CD4-positive, alpha-beta T cell treated with Interleukin-10 for 1 hour (primary cell): ENCODE measurements at regions not wholly inside any gene's neighbourhood (a gene's known extent, or its start where the extent isn't known, plus 50 kb on each side); places are given as distances from the start of the nearest gene placed in this dataset.

Source experiments
- DNase-seq: peaks from one replicate; pipeline ENCODE4 v3.0.0-alpha.2; 2020

DNA sequence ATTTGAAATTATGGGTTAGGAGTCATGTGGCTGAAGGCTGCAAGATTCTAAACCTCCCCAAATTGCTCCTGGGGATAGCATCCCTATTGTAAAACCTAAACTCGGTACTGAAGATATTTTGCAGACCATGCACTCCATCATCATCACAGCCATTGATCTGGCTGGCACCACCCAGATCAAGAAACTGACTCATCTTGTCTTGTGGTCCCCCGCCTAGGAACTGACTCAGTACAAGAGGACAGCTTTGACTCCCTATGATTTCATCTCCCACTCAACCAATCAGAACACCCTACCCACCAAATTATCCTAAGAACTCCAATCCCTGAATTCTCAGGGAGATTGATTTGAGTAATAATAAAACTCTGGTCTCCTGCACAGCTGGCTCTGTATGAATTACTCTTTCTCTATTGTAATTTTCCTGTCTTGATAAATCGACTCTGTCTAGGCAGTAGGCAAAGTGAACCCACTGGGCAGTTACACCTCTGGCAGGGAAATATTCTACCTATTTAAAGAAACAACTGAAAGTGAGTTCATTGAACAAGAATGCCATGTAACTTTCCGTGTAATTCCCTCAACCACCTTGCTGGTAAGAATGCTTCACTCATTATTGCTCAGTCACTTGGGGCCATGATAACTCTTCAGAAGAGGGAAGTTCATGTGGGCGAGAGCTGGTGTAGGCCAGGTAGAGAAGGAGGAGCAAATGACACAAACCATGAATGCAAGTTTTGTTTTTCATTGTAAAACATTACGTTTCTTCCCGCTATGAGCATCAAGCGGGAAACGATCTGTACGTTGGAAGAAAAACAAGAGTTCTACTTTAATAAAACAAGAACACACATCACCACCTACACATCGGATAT is 602.9 kb upstream of the ARID1B start:
- no peak for DNase-seq

DNA sequence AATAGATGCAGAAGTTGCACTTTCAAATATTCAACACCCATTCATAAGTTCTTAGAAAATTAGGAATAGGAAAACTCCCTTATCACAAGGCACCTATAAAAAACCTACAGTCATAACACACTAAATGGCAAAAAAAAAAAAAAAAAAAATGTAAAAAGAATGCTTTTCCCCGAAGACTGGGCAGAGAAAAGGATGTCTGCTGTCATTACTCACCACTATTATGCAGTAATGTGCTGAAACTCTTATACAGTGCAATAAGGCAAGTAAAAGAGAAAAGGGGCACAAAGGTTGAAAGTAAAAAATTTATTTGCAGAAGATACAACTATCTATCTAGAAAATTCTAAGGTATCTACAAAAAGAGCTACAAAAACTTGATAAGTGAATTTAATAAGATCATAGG is 607.8 kb upstream of the ARID1B start:
- DNase-seq: no peak

DNA sequence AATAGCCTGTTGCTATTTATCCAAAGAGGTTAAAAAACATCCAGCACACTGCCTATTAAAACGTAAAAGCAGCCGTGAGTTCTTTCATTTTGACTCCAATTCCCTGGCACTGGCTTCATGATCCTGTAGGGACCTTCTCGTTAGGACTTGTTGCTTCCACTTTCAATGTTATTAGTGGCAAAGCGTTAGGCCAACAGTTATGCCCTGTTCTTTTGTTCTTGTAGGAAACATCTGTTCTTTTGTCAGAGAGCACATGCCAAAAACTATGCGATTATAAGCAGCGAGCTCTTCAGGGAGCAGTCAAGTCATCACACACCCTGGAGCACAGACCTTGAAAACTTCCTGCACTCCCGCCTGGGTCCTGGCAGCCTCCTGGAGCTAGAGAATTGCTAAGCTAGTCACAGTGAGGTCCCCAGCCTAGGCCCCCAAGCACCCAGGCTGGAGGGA is 609.5 kb upstream of the ARID1B start:
- no peak for DNase-seq

DNA sequence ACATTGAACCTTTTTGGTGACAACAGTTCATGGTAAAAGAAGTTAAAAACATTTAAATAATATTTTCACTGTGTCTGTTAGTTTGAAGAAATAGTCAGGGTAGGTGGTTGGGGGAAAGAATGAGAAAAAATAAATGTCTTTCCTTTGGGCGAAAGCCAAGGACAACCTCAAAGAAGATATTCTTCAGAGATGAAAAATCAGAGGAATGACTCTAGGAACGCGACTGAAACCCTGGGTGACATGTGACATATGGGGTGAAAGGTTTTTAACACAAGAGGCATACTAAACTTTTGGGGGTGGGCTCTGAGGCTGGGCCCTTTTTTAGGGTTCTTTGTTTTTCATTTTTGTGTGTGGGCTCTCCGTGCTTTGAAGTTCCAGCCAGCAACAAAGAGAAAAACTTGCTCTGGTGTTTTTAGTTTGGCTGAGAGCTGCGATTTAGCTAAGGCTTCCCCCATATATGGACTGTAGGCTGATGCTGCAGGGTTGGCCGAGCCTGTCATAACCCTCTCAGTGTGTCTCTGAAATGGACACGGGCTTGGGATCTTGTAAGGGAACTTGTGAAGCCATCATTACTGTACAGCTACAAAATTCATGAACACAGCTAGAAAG is 610.1 kb upstream of the ARID1B start:
- DNase-seq: no peak

DNA sequence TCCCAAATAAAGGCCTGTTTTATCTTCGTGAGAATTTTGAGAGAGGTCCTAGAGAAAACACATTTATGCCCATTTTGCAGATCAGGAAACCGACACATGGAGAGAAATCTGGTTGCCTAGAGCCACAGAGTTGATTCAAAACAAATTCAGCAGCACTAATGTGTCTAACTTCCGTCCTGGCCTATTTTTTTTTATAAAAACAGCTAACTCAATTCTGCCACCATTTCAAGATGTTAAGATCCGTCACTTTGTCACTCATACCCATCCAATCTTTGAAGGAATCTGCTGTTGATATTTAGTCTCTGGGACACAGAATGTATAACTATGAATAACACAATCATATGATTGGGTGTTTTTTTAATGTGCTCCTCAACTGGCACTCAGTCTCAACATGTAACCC is 611.1 kb upstream of the ARID1B start:
- DNase-seq: peak; percentile 31

DNA sequence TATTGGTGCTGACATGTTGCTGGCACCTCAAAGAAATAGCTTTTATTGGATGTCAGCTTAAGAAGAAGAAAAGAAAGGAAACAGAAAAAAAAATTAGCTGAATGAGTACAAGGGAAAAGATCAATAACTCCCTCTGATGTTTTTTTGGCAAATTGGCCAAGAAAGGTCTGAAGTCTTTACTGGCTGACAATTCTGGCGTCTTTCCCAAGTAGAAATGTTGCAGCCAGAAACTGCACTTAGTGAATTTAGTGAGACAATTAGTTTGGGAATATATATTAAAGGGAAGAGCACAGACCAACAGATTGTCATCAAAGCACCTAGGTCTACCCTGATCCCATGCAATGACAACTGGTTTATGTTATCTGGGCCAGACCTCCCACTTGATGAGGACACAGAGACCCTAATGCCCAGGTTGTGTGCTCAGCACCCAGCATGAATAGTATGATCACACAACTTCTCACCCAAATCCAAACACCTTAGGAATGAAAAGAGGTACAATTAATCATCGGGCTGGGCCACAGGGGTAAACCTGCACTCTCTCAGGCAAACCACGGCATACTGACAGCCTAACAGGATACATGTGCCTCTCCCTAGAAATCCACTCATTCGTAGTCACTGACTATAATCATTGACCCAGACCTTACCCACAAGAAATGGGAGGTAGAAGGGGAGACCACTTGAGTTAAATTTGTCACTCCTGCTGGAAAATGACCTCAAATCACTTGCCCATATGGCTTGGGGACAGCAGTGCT is 612.3 kb upstream of the ARID1B start:
- no peak for DNase-seq

DNA sequence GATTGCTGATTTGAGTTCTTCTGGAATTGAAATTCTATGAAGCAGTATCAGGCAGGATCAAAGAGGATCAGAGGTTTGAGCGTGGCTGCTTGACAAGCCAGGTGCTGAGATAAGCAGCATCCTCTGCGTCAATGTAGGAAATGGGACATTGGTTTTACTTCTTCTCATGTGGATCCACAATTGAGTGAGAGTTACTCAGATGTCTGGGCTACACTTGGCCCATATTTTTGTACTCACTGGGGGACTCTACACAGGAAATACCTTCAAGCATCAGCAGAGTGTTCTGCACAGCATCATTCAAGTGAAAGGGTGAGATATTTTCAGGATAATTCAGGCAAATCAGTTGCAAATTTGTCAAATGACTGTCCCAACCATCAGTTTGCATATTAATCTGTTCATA is 613.9 kb upstream of the ARID1B start:
- no peak for DNase-seq

DNA sequence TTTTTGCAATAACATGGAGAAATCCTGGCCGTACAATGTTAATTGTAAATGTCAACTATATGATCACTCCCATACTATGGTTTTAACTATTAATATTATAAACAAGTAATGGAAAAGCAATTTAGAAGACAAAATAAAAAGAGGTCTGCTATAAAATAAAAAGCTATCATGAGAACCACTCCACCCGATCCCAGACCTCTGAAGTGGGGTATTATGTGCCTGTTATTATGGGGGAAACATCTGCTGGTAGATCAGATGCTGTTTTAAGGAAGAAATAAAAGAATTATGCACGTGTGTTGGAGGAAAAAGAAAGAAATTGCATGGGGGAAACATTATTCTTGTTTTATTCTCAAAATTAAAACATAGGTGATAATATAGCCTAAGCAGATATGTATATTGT is 615.7 kb upstream of the ARID1B start:
- no peak for DNase-seq

DNA sequence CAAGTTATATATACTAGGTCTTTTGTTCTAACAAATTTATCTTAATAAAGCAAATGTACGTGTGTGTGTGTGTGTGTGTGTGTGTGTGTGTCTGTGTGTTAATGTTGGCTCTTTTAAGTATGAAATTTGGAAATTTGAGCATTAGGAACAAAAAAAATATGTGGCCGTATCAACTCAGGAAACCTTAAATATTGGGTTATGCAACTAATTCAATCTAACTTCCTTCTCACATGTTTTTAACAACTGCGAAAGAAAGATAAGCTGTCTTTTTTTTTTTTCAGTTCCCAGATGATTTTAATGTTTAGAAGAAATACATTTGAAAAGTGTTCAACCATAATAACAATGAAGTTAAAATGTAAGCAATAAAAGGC is 616.4 kb upstream of the ARID1B start:
- no peak for DNase-seq

DNA sequence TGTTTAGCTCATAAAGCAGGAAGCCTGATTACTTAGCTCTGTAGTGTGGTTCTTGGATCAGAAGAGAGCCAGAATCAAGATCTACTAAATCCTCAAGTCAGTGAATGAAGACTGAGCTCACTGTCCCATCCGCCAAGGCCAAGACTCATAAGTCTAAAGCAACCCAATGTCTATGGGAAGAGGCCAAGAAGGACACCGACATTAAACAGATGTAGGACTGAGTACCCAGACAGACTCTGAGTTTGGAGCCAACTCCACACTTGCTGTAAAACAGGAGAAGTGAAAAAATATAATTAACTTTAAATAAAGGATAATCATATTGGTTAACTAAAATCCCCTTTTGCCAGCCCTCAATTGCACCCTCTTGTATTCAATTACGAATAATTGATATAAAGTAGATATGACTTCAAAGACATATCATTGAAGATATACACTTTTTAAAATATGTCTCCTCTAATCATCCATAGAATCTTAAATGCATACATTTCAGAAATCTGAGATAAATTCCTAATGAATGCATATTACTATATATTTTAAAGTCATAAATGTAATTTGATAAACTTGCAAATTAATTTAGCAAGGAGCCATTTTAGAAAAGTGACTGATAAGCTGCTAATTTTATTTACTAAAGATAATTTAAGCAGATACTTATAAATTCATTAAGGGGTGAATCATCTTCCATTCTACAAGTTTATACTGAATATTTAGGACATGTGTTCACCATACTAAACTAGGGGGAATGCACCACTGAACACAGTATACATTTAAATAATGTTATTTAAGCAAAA is 617.0 kb upstream of the ARID1B start:
- DNase-seq: no peak

DNA sequence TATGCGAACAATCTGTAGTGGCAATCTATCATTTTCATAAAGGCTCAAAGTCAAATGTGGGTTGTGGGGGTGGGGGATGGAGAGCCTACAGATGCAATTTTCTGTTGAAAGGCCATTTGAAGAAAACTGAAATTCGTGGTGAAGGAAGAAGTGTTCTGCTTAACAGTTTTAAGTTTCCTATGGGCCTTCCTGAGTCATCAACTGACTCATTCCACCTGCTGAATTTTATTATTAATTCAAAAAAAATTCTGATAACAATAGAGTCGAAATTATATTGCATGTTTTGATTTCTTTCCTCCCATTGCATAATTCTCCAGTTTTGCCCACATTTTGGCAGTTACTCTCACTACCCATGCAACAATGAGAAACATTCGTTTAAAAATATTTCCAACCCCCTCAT is 622.3 kb upstream of the ARID1B start:
- DNase-seq: no peak

DNA sequence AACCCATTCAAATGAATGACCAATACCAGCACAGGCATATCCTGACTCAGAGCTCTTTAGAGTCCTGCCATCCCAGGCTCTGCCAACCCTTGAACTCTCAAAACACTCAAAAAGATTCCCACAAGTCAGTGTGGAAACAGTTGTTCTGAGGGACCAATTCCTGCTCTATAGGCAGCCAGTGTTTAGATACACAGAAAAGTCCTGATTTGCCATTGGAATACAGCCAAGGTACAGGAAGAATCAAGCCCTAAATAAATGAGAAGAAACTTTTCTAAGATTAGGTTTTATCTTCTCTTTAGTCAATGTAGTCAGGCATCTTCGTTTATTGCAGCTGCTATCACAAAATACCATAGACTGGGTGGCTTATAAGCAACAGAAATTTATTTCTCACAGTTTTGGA is 626.8 kb upstream of the ARID1B start:
- no peak for DNase-seq

DNA sequence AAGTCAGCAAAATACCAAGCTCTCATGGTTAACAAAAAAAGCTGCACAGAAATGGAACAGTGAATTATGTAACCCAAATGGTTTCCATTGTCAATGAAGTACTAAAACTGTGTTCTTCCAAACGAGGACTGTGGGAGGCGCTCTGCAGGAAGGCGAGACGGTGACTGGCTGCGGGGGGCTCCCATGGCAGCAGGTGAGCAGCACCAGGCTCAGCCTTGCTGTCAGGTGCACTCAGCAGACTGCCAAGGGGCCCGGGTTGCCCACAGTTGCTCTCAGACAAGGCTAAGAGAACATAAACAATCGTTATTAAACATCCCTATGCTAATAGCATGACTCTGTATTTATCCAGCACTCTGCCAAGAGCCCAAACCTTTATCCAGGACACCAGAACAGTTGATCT is 630.3 kb upstream of the ARID1B start:
- DNase-seq: no peak

DNA sequence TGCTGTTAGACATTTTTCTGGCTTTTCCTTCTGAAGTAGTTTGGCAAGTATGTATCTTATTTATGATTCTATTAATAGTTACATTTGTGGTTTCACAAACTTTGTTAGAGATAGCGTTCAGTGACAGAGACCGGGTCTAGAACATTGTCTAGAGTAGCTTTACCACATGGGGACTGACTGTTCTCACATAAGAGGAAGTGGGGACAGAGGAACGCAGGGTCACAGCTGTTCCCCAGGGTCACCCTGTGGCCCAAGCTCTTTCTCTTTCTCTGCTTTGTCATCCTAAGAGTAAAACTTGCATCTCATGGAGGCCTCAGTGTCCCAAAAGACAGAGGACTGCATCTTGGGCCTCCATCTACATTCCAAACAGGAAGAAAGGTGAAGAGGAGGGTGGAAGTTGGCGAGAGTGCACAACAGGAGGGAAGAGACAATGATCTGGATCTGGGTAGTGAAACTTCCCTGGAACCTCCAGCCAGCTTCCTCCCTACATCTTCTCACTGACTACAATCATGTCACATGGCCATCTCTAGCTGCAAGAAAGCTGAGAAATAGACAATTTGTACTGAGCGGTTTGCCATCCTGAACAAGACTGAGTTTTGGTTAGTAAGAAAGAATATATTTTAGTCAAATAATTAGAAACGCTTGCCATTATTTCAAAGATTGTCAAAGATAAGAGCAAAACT is 645.8 kb upstream of the ARID1B start:
- DNase-seq: no peak

DNA sequence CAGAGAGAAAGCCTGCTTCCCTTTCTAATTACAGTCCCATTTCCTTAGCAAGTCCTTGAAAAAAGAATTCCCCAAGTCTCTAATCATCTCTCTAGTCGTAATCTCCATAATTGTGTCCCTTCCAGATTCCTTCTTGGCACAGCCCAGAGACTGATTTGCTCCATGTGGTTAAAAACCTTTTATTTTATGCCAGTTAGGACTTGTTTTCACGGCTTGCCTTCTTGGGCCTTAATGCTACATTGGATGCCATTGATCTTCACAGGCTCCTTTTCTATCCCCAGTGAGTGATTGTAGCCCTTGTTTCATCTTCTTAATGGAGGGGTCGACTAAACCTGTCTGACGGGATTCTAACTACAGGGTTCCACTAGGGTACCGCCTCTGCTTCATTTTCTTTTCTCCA is 650.6 kb upstream of the ARID1B start:
- DNase-seq: no peak

DNA sequence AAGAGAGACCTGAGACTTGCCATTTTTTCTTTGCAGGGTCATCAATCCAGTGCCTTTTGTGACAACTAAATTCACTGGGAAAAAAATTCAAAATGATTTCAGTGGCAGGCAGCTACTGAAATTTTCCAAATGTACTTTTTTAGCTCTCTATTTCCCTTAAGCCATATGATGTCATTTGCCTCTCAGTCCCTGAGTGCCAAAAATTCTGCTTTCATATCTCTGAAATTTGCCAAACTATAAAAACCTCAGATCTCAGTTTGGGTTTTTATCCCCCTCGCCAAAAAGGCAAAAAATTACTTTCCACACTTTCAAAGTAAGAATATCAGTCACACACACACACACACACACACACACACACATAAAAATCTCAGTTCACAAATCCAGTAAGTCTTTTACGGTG is 651.3 kb upstream of the ARID1B start:
- DNase-seq: no peak

DNA sequence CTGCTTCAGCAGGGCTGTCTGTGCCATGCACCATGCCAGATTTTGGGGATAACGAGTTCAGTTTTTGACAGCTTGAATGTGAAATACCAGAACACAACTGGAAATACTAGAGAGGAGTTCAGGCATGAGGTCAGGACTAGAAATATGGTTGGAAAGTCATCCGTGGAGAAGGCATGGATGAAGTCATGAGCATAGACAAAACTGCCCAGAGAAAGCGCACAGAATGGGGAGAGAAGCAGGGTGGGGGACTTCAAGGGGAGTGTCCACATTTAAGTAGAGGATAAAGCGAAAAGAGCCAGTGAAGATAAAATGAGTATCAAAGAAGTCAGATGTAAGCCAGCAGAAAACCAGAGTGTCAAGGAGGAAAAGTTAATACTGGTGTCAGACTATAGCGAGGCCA is 653.4 kb upstream of the ARID1B start:
- no peak for DNase-seq

DNA sequence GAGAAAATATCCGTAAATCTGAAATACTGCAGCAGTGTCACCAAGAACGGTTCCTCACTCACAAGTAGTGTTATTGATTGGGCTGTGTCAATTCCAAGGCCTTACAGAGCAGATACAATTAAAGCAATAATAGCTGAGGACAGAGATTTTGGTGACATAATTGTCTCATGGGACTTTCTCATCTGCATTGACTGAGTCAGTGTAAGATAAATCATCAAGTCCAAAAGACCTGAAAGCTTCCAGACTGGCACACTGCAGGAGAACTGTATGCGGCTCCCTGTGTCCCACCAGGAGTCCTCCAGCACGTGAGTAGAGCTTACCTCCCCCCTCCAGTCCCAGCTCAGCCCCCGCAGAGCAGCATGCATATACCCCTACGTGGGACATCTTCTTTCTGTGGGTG is 655.2 kb upstream of the ARID1B start:
- DNase-seq: no peak

DNA sequence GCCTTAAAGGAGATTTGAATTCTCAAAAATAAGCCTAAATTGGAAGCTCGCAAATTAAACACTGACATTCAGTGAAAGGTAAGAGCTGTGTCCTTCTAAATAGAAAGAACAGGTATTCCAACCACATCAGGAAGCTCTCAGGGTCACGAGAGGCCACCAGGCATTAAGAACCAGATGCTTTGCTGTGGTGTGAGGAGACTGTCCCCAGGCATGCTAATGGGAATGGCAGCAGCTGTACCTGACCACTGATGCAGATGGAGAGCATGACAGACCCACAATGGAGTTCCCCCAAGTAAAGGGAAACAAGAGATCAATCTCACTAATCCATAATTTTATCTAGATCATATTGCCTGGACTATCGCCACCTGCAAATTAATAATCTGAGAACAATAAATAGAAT is 658.9 kb upstream of the NOX3 start:
- no peak for DNase-seq

DNA sequence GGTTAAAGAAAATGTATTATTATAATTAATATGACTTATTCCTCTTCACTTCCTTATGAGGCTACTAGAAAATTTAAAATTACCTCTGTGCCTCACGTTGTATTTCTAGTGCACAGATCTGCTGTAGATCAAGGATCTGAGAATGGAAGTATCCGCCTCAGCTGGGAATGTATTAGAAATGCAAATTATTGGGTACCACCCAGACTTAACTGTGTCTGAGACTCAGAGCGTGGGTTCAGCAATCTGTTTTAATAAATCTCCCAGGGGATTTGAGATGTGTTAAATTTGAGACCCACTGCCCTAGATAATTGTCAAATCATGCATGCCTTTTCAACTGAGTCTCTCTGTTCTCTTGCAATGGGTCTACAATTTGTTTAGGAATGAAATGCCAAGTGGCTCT is 658.0 kb upstream of the NOX3 start:
- no peak for DNase-seq

DNA sequence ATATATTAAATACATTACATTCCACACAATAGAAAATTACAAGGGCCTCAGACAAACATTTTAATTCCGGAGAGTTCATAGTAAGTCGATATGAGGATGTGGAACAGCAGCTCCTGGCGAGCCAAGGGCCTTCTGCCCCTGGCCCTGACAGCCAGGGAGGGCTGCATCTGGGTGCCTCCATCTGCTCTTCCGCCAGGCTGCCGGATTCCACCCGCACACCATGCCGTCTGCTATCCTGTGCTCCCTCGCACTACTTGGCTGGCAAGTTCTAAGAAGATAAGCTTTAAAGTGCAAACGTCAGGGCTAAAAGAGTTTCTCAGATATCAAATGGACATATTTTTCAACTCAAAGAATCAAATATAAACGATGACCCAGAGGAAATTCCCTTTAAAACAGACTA is 656.3 kb upstream of the NOX3 start:
- DNase-seq: no peak

DNA sequence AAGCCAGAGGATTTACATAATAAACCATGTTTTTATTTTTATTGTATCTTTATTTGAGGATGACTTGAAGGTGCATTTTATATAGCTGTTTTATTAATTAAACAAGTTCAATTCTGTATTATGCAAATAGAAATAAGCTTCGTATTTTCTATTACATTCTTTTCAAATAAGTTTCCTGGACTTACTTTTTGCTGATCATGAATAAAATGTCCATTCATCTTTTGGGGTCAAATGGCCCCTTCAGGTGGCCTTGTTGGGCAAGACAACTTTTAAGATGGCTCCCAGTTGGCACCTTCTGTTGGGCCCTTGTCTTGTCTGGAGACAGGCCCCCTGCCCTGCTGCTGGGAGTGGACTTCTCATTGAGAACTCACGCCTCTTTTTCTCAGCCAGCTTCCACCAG is 654.6 kb upstream of the NOX3 start:
- DNase-seq: no peak

DNA sequence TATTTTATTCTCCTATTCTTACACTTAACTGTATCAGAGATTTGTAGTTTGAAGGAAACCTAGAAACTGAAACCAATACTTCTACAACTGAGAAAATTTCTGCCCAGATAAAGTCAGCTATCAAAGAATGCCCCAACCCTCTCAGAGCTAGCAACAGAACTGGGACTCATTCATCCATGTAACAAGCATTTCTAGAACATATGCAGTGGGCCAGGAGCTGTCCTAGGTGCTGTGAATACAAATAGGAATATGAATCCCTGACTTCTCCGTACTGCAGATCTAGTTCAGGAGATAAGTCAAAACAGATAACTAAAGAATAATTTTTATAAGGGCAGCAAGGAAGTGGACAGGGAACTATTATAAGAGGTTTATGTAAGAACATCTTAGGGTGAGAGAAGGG is 654.1 kb upstream of the NOX3 start:
- no peak for DNase-seq
